ENCODE measurements at regions not wholly inside any gene's neighbourhood (a gene's known extent, or its start where the extent isn't known, plus 50 kb on each side); places are given as distances from the start of the nearest gene placed in this dataset.

Small RNAs in the stretch of these regions (small RNA-seq; reads per million reads assigned to genes)
- gene AL161669.2 (ENCODE audit: insufficient read depth in 2 of 3, insufficient read length in 3 of 3, low read depth in 2 of 3, low replicate concordance in 1 of 3) = 0 reads per million in 3 experiments

All from HepG2 (cell line).